Gastroesophageal sphincter (tissue), 3 donors: ENCODE measurements at regions not wholly inside any gene's neighbourhood (a gene's known extent, or its start where the extent isn't known, plus 50 kb on each side); places are given as distances from the start of the nearest gene placed in this dataset.

Source experiments
- CTCF ChIP-seq, 4 experiments: fragments of 200-600 bp in 2 of 4; fragments of 450-650 bp in 2 of 4; sonication (generic) in 1 of 4; IDR thresholded peaks; one replicate each; pipeline ENCODE4 v1.5.1; 2017 to 2019; ENCODE audit warnings: antibody characterized with exemption in 4 of 4, mild to moderate bottlenecking in 2 of 4, moderate library complexity in 2 of 4
- EP300 ChIP-seq: sonication (generic); formaldehyde crosslinking; IDR thresholded peaks from one replicate; pipeline ENCODE4 v1.6.1; 2017; ENCODE audit warnings: antibody characterized with exemption, mild to moderate bottlenecking
- POLR2A ChIP-seq, 2 donors: fragments of 450-650 bp; IDR thresholded peaks; one replicate each; pipeline ENCODE4 v1.6.1; 2017; ENCODE audit warnings: antibody characterized with exemption in 2 of 2, mild to moderate bottlenecking in 2 of 2, moderate library complexity in 1 of 2
- POLR2AphosphoS5 ChIP-seq: sonication (generic); formaldehyde crosslinking; IDR thresholded peaks from one replicate; pipeline ENCODE4 v1.6.1; 2017; ENCODE audit warnings: antibody characterized with exemption

GRCh38 chr3:106620646-106621045 lies 751.8 kb upstream of the CBLB start:
- no peak for TF ChIP-seq CTCF (IDR thresholded peaks at IDR 0.05)
- TF ChIP-seq POLR2AphosphoS5: no peak
- no peak for TF ChIP-seq POLR2A (IDR thresholded peaks at IDR 0.05)
- TF ChIP-seq EP300: no peak
